RWPE1 (cell line): ENCODE measurements at regions not wholly inside any gene's neighbourhood (a gene's known extent, or its start where the extent isn't known, plus 50 kb on each side); places are given as distances from the start of the nearest gene placed in this dataset.
"Not testable (repeated sequence)": the region's sequence is repeated elsewhere in the genome, so short reads cannot be mapped to it uniquely, and the experiment has no call there.

ENCODE experiments used
- CTCF ChIA-PET: fragments of 350-600 bp; sonication (Branson Sonifier 250); formaldehyde crosslinking; extraction: SDS; loops from one replicate; lab custom pipeline; 2021; lab: Yijun Ruan, JAX
- POLR2A ChIA-PET: fragments of 400-600 bp; formaldehyde crosslinking; extraction: SDS; loops from one replicate; lab custom pipeline; 2020; ENCODE audit warnings: antibody characterized with exemption; ENCODE audit not compliant: low non-redundant PET; lab: Yijun Ruan, JAX
- DNase-seq: peaks from one replicate; pipeline ENCODE4 v3.0.0; 2012; ENCODE audit warnings: low spot score
- H3K27ac ChIP-seq: fragments of 450-650 bp; 2 replicates; pipeline ENCODE4 v1.5.1; 2017
- CTCF ChIP-seq: fragments of 450-650 bp; conservative IDR thresholded peaks from 2 replicates; pipeline ENCODE4 v1.5.1; 2017; ENCODE audit warnings: low read depth, mild to moderate bottlenecking

- POLR2A ChIA-PET = no interaction called here
- DNase-seq = no peak
- TF ChIP-seq CTCF = no peak
- H3K27ac ChIP-seq = no peak overlapping the region
- CTCF ChIA-PET = no interaction called here
These were observed 715.0 kb upstream of the CDH8 start for GRCh38 chr16:62751218-62751617.

- ChIA-PET POLR2A (no interaction called here), CTCF (no interaction called here)
- DNase-seq = no peak
- no peak for TF ChIP-seq CTCF
- H3K27ac ChIP-seq = no peak overlapping the region
These were observed 705.5 kb upstream of the CDH8 start for GRCh38 chr16:62741692-62742091.

GRCh38 chr16:62738666-62739460 is 702.6 kb upstream of the CDH8 start:
- TF ChIP-seq CTCF = no peak
- ChIA-PET CTCF (no interaction called here), POLR2A (no interaction called here)
- H3K27ac ChIP-seq = no peak overlapping the region
- no peak for DNase-seq

- ChIA-PET POLR2A (no interaction called here), CTCF (no interaction called here)
- H3K27ac ChIP-seq = no peak overlapping the region
- no peak for DNase-seq
- TF ChIP-seq CTCF = no peak
These were observed 695.9 kb upstream of the CDH8 start for GRCh38 chr16:62732092-62732491.

GRCh38 chr16:62724670-62725269 is 688.5 kb upstream of the CDH8 start:
- H3K27ac ChIP-seq, POLR2A ChIA-PET, CTCF ChIA-PET, DNase-seq: not testable (repeated sequence)

GRCh38 chr16:62720651-62721050 is 684.4 kb upstream of the CDH8 start:
- ChIA-PET CTCF (no interaction called here), POLR2A (no interaction called here)
- no peak for DNase-seq

More at GRCh38 chr16:62720651-62721050, 684.4 kb upstream of the CDH8 start:
- TF ChIP-seq CTCF = no peak
- no peak overlapping the region for H3K27ac ChIP-seq
